Activated CD8-positive, alpha-beta memory T cell treated with anti-CD3 and anti-CD28 coated beads for 48 hours (primary cell): ENCODE measurements at regions not wholly inside any gene's neighbourhood (a gene's known extent, or its start where the extent isn't known, plus 50 kb on each side); places are given as distances from the start of the nearest gene placed in this dataset.

Experiments
- DNase-seq, 3 experiments: peaks; one replicate each; pipeline ENCODE4 v3.0.0-alpha.2; 2020; ENCODE audit warnings: low read depth in 2 of 3, low spot score in 2 of 3

DNA sequence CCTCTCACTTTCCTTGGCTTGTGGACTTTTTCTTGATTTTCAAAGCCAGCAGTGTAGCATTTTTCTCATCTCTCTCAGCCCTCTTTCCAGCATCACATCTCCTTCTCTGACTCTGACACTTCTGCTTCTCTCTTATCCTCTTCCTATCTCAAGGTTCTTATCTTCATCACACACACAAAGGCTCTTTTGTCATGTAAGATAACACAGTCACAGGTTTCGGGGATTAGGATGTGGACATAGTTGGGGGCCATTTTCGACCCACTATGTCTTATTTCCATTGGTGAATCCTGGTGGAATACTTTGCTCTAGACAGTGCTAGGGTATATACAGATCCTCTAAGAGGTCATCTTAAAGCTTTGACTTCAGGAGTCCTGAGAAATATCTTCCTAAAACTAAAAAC lies 719.3 kb upstream of the TBX3 start:
- no peak for DNase-seq

GRCh38 chr12:115402443-115403180 lies 718.6 kb upstream of the TBX3 start:
- DNase-seq = no peak

DNA sequence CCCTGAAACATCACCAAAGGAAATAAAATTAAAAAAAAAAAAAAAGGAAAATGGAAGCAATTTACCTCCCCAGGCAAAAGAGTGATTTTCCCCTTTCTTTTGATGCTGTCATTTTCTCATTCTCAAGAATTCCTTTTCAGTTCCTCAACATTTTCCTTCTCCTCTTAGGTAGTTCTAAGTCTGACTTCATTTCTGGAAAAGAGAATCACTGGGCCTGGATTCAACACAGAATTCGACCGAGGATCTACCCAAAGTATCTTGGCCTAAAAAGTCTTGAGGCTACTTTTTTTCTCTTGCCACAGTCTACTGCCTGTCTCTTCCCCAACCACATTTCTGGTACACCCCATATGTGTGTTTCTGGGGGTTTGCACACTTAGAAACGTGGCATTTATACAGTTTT lies 717.8 kb upstream of the TBX3 start:
- DNase-seq = no peak

GRCh38 chr12:115400011-115400410 lies 716.0 kb upstream of the TBX3 start:
- DNase-seq = no peak

GRCh38 chr12:115398311-115398781 lies 714.4 kb upstream of the TBX3 start:
- no peak for DNase-seq

DNA sequence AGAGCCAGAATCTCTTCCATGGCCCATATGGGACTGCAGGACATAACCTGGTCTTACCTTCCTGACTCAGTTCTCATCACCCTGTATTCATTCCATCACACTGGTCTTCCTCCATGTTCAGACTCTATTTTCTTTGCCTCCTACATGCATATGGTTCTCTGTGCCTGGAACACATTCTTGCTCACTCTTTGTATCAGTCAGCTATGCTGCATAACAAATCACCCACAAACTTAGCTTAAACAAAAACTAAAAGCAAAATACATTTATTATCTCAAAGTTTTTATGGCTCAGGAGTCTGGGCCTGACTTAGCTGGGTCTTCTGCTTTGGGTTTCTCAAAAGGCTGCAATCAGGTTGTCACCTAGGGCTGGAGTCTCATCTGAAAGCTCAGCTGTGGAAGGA lies 712.6 kb upstream of the TBX3 start:
- DNase-seq = no peak

- DNase-seq = no peak
These were observed 710.7 kb upstream of the TBX3 start for GRCh38 chr12:115394496-115395220.

DNA sequence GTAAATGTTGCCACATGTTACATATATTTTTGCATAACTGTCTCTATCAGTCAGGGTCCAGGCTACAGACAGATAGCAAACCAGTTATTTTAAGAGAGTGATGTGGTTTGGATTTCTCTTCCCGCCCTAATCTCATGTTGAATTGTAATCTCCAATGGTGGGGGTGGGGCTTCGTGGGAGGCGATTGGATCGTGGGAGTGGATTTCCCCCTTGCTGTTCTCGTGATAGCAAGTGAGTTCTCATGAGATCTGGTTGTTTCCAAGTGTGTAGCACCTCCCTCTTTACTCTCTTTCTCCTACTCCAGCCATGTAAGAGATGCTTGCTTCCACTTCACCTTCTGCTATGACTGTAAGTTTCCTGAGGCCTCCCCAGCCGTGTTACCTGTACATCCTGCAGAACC lies 704.2 kb upstream of the TBX3 start:
- DNase-seq = no peak

- DNase-seq = no peak
These were observed 703.5 kb upstream of the TBX3 start for GRCh38 chr12:115387467-115387901.

GRCh38 chr12:115386946-115387345 lies 703.0 kb upstream of the TBX3 start:
- DNase-seq = no peak

- DNase-seq = no peak
These were observed 701.2 kb upstream of the TBX3 start for GRCh38 chr12:115385141-115385540.

DNA sequence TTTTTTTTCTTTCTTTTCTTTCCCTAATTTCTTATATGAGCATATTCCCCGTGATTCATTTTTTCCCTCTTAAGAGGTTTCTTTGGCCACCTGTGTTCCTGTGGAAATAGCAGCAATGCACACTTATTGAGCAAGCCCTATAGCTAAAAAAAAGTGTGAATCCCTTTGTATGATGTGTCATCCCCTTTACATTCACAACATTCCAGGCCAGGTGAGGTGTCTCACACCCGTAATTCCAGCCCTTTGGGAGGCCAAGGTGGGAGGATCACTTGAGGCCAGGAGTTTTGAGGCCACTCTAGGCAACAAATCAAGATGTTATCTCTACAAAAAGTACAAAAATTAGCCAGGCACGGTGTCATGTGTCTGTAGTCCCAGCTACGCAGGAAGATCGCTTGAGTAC lies 700.4 kb upstream of the TBX3 start:
- no peak for DNase-seq

- DNase-seq = no peak
These were observed 699.7 kb upstream of the TBX3 start for GRCh38 chr12:115383668-115384067.

DNA sequence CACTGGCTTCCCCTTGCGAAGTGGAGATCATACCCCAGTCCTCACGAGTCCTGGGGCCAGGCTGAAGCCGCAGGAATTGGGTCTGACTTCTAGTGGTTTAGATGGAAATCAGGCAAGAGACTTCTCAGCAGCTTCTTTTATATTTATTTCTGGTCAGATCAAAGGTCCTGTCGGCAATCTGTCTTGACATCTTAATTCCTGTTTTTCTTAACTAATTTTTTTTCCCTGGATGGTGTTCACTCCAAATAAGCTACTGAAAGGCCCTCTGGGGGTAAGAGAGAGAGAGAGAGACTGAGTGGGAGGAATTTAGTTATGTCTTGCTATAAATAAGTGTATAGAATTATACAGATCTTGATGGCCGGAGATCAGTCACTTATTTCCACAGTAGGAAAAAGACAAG lies 698.7 kb upstream of the TBX3 start:
- DNase-seq = no peak

GRCh38 chr12:115380546-115381120 lies 696.7 kb upstream of the TBX3 start:
- DNase-seq = no peak

DNA sequence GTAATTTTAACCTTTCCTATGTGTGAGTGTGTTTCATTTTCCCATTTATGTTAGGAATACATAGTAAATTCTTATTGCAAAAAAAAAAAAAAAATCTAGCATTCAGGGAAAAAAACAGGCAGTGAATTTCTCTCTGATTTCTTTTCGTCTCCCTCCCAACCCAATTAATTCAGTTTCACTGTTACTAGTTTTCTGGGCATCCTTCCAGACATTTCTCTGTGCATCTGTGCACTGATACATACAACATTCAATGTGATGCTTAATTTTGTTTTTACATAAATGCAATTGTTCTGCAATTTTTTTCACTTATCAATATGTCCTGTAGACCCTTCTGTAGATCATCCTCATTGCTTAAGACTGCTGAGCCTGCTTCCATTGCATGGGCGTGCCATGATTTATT lies 694.3 kb upstream of the TBX3 start:
- DNase-seq = no peak

- DNase-seq = no peak
These were observed 693.8 kb upstream of the TBX3 start for GRCh38 chr12:115377779-115378178.

GRCh38 chr12:115377230-115377629 lies 693.3 kb upstream of the TBX3 start:
- no peak for DNase-seq

DNA sequence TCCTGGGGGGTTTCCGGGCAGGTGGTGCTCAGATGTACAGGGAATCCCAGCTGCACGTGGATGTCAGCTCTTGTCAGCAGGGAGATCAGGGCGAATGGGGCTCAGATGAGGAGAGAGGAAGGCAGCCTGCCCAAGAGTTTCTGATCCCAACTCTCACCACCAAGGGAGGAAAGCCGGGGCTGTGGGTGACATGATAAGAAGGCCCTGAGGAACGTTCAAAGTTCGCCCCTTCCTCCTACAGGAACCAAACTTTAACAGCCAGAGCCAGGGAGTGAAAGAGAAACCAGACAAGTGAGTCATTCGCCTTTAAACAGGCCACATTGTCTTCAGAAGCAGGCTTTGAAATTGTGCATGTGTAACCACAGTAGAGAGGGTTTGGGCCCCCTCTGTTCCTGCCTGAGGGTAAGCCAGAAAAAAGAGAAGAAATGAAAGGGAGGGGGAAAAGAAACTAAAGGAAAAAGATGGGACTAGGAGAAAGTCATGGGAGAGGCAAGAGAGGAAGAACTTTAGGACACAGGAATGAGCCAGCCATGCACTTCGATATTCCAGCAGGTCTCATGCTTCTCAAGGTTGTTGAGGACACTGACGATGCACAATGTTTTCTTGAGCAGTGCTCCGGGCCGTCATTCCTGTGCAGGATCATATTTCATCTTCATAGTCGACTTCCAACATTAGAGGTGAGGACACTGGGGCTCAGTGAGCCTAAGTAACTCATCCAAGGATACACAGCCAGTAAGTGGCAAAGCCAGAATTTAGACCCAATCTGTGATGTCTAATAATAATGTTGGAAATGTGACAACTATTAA lies 691.4 kb upstream of the TBX3 start:
- peak in 1 of 3 experiments; percentile 2 for DNase-seq

GRCh38 chr12:115374480-115375185 lies 690.7 kb upstream of the TBX3 start:
- no peak for DNase-seq

DNA sequence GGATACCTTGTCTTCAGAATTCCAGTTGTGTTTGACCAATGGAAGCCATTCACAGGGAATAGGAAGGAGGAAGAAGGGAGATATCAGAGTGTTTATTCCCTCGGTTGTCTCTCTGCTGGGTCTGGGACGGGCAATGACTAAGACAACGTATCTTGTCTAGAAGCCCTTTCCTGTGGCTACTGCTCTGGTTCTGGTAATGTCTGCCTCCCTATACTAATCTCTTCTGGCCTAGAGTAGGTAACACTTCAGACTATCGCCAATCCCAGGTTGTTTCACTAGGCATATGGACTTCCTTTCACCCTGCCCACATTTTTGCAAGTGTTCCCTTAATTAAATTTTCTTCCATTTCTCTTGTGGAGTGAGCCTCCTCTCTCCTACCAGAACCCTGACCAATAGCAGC lies 687.7 kb upstream of the TBX3 start:
- DNase-seq = no peak
